GM18861 (cell line): ENCODE measurements at regions not wholly inside any gene's neighbourhood (a gene's known extent, or its start where the extent isn't known, plus 50 kb on each side); places are given as distances from the start of the nearest gene placed in this dataset.

ENCODE experiments used
- ATAC-seq: cut with Tn5 transposase; IDR thresholded peaks from one replicate; pipeline ENCODE4 v1.9.1; 2021; ENCODE audit not compliant: unreplicated experiment

- no peak for ATAC-seq
Measured at GRCh38 chr2:234286118-234286598, 210.7 kb downstream of the ARL4C start.

GRCh38 chr2:234285541-234285940 is 211.3 kb downstream of the ARL4C start:
- ATAC-seq: no peak

- no peak for ATAC-seq
Measured at GRCh38 chr2:234279637-234280036, 217.2 kb downstream of the ARL4C start.

GRCh38 chr2:234278556-234279255 is 218.2 kb downstream of the ARL4C start:
- ATAC-seq: no peak

- no peak for ATAC-seq
Measured at GRCh38 chr2:234275515-234275914, 221.4 kb downstream of the ARL4C start.

- no peak for ATAC-seq
Measured at GRCh38 chr2:234273887-234274584, 222.8 kb downstream of the ARL4C start.

- no peak for ATAC-seq
Measured at GRCh38 chr2:234272069-234272850, 221.8 kb downstream of the SPP2 start.

- ATAC-seq: no peak
Measured at GRCh38 chr2:234271338-234271737, 220.8 kb downstream of the SPP2 start.

GRCh38 chr2:234269769-234270204 is 219.3 kb downstream of the SPP2 start:
- ATAC-seq: no peak

- ATAC-seq: no peak
Measured at GRCh38 chr2:234267534-234267933, 217.0 kb downstream of the SPP2 start.

- ATAC-seq: no peak
Measured at GRCh38 chr2:234266952-234267351, 216.4 kb downstream of the SPP2 start.

- ATAC-seq: no peak
Measured at GRCh38 chr2:234265206-234265605, 214.7 kb downstream of the SPP2 start.

- no peak for ATAC-seq
Measured at GRCh38 chr2:234261736-234262135, 211.2 kb downstream of the SPP2 start.

GRCh38 chr2:234259440-234259839 is 208.9 kb downstream of the SPP2 start:
- no peak for ATAC-seq

- no peak for ATAC-seq
Measured at GRCh38 chr2:234258562-234259141, 208.2 kb downstream of the SPP2 start.

GRCh38 chr2:234257859-234258561 is 207.5 kb downstream of the SPP2 start:
- ATAC-seq: no peak

- ATAC-seq: no peak
Measured at GRCh38 chr2:234256516-234256915, 206.0 kb downstream of the SPP2 start.

GRCh38 chr2:234254783-234255521 is 204.4 kb downstream of the SPP2 start:
- ATAC-seq: no peak

- no peak for ATAC-seq
Measured at GRCh38 chr2:234252772-234253171, 202.3 kb downstream of the SPP2 start.
